GM21367 (cell line): ENCODE measurements at regions not wholly inside any gene's neighbourhood (a gene's known extent, or its start where the extent isn't known, plus 50 kb on each side); places are given as distances from the start of the nearest gene placed in this dataset.
"Not testable (repeated sequence)": the region's sequence is repeated elsewhere in the genome, so short reads cannot be mapped to it uniquely, and the experiment has no call there.

Experiments
- ATAC-seq: cut with Tn5 transposase; IDR thresholded peaks from one replicate; pipeline ENCODE4 v1.9.1; 2021; ENCODE audit not compliant: unreplicated experiment

DNA sequence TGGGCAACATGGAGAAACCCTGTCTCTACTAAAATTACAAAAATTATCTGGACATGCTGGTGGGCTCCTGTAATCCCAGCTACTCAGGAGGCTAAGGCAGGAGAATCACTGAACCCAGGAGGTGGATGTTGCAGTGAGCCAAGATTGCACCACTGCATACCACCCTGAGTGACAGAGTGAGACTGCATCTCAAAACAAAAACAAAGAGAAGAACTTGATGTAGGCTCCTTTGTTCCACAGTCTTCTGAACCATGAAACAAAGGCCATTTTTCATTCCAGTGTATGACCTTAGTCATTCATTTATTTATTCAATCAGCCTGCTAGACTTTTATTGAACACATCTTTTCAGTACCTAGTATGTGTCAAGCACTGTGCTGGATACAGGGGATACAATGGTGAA is 369.6 kb downstream of the FAT3 start:
- no peak for ATAC-seq

GRCh38 chr11:92595052-92595451 is 370.4 kb downstream of the FAT3 start:
- no peak for ATAC-seq

DNA sequence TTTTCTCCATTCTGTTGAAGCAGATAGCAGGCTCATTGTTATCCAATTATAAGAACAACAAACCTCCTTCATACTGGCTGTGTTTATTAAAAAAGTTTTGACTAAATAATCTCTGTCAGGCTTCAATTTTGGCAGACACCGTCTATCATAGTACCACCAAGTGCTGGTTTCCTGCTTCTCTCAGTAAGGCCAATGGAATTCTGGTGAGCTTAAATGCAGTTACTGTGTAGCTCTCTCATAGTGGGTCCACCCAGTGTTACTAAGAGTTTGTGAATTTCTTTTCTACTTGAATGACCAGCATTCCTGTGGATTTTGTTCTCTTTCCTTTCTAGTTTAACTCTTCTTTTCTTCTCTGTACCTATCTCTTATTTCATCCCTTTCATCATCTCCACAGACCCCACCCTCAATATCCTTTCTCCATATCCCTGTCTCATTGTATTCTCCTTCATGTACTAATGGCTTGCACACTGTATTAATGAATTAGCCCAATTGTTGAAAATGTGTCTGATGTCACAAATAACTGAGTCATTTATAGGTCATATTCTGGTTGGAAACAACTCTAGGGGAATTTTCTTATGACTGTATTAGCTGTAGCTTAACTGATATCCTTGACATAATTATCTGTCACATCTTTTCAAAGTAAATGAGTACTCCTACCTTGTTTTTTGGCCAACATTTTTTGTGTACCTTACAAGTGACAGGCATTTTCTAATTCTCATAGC is 372.1 kb downstream of the FAT3 start:
- no peak for ATAC-seq

- ATAC-seq = no peak
Observed at GRCh38 chr11:92601048-92601447, 368.4 kb upstream of the MTNR1B start.

DNA sequence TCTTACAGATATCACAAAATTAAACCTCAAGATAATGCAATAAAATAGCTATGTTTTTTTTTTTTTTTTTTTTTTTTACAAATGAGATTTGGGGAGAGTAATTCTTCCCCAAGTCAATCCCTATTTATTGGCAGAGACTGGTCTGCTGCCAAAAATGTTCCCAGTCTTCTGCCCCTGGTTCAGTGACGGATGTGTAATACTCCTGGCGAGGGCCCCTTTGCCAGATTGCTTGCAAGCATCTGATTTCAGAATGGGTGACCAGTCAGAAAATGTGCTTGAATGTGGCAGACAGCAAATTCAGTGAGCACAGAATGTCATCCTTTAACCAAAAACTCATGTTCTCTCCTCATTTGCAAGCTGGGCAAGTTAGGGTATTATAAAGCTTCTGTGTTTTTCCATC is 363.8 kb upstream of the MTNR1B start:
- ATAC-seq = no peak

GRCh38 chr11:92607969-92608722 is 361.3 kb upstream of the MTNR1B start:
- ATAC-seq = no peak

DNA sequence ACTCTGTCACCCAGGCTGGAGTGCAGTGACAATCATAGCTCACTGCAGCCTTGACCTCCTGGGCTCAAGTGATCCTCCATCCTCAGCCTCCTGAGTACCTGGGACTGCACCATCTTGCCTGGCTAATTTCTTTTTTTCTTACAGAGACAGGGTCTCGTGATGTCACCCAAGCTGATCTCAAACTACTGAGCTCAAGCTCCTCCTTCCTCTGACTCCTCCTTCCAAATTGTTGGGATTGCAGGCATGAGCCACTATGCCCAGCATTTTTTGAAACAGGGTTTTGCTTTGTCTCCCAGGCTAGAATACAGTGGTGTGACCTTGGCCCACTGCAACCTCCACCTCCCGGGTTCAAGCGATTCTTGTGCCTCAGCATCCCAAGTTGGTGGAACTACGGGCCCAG is 358.3 kb upstream of the MTNR1B start:
- no peak for ATAC-seq

DNA sequence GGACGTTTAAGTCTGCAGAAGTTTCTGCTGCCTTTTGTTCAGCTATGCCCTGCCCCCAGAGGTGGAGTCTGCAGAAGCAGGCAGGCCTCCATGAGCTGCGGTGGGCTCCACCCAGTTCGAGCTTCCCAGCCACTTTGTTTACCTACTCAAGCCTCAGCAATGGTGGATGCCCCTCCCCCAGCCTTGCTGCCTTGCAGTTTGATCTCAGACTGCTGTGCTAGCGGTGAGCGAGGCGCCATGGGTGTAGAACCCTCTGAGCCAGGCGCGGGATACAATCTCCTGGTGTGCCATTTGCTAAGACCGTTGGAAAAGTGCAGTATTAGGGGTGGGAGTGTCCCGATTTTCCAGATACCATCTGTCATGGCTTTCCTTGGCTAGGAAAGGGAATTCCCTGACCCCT is 351.4 kb upstream of the MTNR1B start:
- not testable (repeated sequence) for ATAC-seq

DNA sequence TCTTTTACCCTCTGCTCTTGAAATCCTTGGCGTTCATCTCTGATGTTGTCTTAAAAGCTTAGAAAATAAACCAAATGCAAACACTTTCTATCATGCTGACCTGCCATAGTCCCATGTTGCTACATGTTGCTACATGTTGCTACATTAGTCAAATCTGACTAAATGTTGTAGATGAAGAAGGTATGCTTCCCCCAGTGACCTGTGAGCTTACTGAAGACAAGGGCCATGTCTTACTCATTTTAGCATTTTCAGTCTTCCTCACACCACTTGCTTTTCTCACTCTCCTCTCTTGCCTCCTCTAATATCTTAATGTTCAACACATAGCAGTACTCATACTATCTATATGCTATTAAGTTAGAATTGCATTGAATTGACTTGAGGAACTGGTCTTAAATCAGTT is 346.4 kb upstream of the MTNR1B start:
- no peak for ATAC-seq

DNA sequence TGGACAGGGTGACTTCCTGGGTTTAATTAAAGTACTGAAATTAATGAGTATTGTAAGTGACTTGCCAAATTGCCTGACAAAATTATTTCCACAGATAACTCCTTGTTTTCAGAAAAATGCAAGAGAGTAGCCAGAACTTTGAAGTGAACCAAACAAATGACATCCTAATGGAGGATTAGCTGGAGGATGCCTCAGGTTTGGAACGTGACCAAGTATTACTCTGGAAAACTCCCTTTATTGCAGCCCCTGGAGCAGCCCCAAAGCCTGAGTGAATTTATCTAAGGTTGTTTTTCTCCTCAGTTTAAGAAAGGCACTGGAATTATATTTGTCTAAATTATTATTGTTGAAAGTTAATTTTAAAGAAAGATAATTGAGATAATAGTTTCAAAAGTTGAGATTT is 343.6 kb upstream of the MTNR1B start:
- ATAC-seq = no peak

DNA sequence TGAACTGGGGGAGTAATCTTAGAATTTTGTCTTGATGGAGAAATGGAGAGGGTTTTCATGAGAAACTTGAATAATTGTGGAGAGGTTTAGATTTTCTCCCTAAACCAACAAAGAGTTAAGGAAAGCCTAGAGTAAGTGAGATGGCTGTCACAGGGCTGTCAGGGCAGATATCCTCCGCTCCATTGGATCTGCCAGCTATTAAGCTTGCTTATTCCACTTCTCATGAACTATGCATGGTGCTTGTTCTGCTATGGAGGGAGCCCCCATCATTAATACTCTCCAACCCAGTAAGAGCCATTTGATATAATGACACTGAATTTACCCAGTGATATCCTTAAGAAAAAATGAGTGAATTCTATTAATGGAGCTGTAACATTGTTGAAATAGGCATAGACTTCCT is 342.8 kb upstream of the MTNR1B start:
- no peak for ATAC-seq

DNA sequence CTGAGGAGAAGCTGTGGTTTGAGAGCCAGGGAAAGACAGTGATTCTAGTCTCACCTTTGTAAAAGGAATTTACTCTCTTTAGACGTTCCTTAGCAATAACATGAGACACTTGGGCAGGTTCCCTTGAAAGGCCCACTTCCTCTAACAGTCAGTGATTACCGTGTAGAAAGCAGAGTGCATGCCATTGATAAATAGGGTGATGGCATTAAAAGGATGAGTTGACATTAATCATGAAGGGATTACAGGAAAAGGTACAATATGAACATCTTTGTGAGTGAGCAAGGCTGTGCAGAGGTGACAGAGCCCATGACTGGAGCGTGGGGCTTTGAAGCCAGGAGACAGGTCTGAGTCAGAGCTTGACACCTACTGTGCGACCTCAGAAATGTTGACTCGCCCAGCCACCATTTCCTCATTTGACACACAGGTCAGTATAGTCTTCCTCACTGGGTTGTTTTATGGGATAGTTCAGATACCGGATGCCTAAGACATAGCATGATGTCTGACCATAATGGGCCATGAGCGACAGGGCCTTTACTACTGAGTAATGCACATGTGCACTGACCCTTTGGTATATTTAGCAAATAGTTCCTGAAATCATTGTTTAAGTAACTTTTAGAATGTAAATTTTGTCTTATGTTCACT is 341.7 kb upstream of the MTNR1B start:
- ATAC-seq = no peak

GRCh38 chr11:92628401-92629292 is 340.8 kb upstream of the MTNR1B start:
- ATAC-seq = no peak

- ATAC-seq = no peak
Observed at GRCh38 chr11:92632495-92632894, 337.0 kb upstream of the MTNR1B start.

DNA sequence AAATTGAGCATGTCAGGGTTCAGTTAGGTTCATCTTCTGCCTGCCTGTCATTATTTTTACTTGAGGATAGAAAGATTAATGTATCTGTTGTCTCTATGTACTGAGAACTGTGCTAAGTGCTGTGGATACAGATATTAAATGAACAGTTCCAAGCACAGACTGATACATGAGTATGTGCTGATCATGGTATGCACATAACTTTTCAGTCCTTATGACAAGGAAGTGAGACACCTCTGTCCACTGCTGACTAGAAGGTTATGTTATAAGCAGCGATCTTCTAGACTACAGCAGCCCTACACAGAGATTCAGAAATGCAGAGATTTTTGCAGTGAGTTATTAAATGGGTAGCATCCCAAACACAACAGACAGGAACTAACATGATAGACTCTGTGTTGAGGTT is 335.6 kb upstream of the MTNR1B start:
- ATAC-seq = no peak

DNA sequence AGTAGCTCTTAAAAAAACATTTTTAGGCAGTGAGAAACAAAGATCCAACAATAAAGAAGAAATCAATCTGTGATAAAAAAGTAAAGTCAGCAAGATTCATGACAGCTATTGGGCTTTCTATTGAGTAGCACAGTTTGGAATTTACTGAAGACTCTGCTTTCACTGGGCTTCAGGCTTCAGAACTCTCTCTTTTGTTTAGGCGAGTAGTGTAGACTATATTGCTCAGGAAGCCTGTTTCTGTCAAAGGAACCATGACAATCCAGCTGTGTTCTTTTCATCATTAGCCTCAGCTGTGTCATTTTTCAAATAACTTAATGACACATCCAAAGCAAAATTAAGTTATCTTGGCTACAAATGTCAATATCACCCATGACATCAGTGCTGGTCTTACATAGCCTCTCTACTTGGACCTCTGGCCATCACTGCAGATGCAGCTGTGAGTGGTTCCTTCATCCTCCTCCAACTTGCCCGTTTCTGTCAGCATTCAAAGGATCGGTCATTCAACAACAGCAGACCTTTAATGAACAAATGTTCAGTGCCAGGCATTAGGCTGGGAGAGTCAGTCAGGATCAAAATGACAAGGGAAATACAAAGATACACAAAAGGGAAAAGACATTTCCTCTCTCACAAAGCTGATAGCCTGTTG is 332.8 kb upstream of the MTNR1B start:
- ATAC-seq = no peak

DNA sequence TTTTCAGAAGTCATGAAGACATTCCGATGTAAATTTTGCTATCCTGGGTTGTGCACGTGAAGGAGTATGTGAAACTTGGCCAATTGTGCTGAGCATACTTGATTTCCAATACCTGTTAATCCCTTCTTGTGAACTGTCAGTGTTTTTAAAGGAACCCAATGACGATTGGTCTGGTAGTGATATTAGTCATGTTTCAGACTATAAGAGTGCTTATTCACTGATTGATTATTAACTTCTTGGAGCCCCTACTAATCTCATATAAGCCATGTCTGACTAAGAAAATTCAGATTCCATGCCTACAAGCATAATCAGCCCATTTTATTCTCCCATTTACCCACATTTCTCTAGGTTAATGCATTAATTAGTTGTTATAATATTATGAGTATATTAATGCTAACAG is 330.8 kb upstream of the MTNR1B start:
- ATAC-seq = no peak

DNA sequence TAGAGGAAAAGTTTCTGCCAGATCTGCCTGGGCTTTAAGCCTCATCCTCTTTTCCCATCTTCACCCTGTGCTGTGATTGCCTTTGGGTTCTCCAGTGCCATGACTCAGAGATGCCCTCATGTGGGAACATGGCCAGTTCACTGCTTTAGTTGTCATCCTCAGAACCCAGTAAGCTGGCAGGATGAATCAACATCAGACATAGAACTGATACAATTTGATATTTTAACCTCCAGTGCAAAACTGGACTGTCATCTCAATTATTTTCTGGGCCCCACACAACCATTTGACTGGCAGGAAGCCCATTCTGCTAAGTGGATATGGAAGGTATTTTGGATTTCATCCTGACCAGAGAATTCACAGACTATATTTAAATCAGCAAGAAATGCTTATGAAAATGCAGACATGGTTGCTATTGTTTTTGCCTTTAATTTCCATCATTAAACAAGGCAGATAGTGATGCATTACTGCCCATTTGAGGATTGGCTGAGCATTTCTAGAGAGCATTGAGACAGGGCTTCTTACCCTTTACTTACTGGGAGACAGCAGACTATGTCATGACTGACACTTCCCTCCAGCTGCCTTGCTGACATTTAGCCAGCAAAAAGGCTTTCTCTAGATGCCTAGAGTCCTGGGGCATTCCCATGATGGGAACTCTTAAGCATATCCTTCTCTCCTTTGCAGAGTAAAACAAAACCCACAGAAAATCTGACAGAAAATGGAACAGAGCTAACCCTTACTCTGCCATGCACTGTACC is 327.1 kb upstream of the MTNR1B start:
- no peak for ATAC-seq

DNA sequence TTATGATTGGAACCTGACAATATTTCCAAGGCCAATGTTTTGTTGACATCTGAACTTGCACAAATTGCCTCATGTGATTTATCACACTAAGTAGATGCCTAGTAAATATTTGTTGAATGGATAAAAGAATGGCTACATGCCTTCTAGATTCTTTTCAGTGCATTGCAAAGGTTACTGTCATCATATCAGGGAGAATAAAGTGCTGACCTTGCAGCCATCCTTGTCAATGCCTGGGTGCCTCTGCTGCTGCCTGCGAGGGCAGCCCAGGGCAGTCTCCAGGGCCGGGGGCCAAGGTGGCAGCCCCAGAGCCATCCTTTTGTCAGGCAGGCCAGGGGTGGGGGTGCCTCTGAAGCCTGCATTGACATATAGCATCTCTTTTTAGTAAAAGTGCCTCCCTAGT is 325.6 kb upstream of the MTNR1B start:
- no peak for ATAC-seq
